Suppressor macrophage treated with lipopolysaccharide for 4 hours (primary cell): ENCODE measurements at regions not wholly inside any gene's neighbourhood (a gene's known extent, or its start where the extent isn't known, plus 50 kb on each side); places are given as distances from the start of the nearest gene placed in this dataset.

Source experiments
- DNase-seq: peaks from one replicate; pipeline ENCODE4 v3.0.0-alpha.2; 2020

- DNase-seq: no peak
Measured at GRCh38 chr13:82947191-82947621, 935.1 kb downstream of the SLITRK1 start.

DNA sequence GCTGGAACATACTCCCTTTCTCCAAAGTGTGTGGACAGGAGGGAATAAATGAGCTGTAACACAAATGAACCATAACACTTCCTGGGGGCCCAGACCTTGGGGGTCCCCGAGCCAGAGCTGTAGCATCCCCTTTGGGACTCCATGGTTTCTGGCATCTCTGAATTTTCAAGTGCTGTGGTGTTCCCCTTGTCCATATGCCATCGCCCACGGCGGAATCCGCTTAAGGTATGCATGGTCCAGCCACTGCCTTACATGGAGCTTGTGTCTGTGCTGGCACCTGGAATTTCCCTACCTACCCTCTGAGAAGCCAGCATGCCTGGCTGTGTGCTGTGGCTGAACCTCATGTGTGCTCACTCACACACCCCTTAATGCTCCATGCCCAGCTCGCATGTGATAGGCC lies 943.6 kb downstream of the SLITRK1 start:
- DNase-seq: no peak

GRCh38 chr13:82934000-82934399 lies 948.3 kb downstream of the SLITRK1 start:
- no peak for DNase-seq

- no peak for DNase-seq
Measured at GRCh38 chr13:82925114-82925513, 957.2 kb downstream of the SLITRK1 start.

- DNase-seq: no peak
Measured at GRCh38 chr13:82917984-82918383, 964.3 kb downstream of the SLITRK1 start.

GRCh38 chr13:82912564-82912963 lies 969.7 kb downstream of the SLITRK1 start:
- DNase-seq: no peak

GRCh38 chr13:82905071-82905470 lies 977.2 kb downstream of the SLITRK1 start:
- no peak for DNase-seq

GRCh38 chr13:82900453-82900852 lies 981.8 kb downstream of the SLITRK1 start:
- DNase-seq: no peak

DNA sequence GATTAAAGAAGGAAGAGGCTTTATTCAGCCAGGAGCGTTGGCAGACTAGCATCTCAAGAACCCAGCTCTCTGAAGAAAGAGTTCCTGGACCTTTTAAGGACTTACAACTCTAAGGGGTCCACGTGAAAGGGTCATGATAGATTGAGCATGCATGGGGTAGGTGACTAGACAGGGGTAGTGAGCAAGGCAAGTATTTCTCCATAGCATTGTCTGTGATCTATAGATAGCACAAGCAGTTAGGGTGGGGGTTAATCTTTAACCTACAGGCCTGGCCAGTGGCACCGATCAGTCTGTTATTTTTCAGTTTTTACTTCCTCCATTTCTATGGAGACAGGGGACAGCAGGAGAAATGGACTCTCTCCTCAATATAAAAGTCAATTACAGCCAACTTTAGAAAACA lies 983.7 kb downstream of the SLITRK1 start:
- no peak for DNase-seq

- DNase-seq: no peak
Measured at GRCh38 chr13:82879921-82880320, 1002.4 kb downstream of the SLITRK1 start.

- DNase-seq: no peak
Measured at GRCh38 chr13:82878536-82878935, 1003.7 kb downstream of the SLITRK1 start.

DNA sequence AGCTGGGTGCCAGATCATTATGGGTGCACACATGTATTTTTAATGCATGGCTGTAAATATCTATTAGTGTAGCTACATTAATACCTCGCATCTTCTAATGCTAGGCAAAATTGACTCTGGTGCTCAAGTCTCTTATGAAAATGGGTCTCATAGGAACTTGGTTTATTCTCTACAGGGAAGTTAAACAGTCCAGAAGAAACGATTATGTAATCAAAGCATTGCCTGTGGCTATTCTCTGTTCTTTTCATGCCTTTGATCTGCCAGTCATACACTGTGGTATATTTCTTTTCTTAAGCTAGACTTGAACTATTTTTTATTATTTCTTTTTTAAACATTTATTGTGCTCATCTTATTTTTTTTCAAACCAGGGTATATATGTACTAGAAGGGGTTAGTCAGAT lies 1015.0 kb downstream of the SLITRK1 start:
- DNase-seq: no peak

DNA sequence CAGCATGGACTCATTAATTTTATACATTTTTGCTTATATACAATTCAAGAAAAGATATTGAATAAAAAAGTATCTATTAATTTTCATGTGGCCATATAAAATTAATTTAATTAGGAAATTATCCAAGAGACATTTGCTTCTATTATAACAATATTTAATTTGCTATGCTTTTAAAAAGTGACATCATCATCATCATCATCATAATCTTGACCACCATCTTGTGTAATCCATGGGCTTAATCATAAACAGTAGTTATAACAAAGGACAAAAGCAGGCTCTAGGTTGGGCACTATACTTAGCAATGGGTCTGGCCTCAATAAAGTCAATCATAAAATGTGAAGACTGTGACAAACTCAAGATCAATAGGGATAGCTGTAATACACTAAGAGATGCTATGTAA lies 1031.6 kb downstream of the SLITRK1 start:
- DNase-seq: no peak

GRCh38 chr13:82848766-82849165 lies 1033.5 kb downstream of the SLITRK1 start:
- DNase-seq: no peak

DNA sequence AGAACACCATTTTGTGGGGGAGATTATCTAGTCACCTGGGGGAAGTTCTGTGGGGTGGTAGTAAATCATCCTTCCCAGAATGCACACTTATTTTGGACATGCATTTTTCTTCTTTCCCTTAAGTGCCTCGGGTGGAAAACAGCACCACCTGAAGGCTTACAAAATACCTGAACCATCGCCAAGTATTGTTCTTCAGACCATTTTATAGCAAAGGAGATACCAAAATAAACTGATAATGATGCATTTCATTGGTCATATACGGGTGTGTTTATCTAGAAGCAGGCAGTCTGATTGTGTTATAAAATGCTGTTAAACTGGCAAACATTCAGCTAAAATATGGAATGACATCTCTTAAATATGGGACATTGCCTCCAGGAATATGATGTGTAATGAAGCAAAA lies 1034.7 kb downstream of the SLITRK1 start:
- DNase-seq: no peak

- DNase-seq: no peak
Measured at GRCh38 chr13:82833923-82834322, 1048.4 kb downstream of the SLITRK1 start.

GRCh38 chr13:82829040-82829439 lies 1053.2 kb downstream of the SLITRK1 start:
- no peak for DNase-seq

DNA sequence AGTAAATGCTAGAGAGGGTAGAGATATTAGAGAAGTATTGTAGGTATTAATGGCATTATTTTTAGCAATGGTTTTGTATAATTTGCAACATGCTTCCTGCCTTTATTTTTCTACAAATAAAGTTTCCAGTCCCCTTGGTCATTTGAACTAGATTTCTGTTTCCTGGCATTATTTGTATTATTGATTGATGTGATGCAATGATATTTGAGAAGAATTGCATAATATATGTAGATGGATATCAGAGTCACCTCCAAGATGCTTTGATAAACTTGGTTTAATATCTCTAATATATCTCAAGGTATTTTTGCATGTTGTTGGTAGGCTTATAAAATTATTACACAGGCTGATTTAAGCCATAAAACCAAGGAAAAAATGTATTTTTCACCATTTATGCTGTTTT lies 1054.5 kb downstream of the SLITRK1 start:
- DNase-seq: no peak

DNA sequence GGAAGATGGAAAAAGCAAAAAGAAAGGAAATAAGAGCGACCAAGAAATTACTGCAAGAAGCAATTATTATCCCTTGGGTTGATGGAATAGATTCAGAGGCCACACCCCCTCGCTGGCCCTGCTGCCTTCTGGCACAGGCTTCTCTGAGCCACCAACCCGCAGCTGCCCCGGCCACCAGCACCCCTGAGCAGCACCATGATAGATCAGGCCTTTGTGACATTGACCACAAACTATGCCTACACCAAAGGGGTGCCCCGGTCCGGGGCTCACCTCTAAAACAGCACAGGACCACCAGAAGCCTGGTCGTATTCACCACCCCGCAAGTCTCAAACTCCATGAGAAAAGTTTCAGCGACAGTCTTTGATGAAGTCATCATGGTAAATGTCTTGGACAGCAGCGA lies 1059.3 kb downstream of the SLITRK1 start:
- DNase-seq: no peak

DNA sequence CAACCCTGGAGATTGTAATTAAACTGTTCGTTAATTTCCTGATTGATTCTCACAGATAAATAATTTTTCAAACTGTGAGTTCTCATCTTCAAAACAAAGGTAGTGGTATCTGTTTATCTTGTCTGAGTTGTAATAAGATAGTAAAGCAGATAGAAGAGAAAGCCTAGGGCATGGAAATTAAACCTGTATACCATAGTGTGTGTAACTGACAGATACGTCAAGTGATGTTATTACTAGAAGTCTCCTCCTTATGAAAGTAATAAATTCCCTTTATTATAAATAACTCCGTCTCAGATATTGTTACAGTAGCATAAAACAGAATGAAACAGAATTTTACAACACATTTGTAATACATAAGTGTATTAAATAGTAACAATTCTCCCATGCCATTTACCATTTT lies 1065.1 kb downstream of the SLITRK1 start:
- no peak for DNase-seq

DNA sequence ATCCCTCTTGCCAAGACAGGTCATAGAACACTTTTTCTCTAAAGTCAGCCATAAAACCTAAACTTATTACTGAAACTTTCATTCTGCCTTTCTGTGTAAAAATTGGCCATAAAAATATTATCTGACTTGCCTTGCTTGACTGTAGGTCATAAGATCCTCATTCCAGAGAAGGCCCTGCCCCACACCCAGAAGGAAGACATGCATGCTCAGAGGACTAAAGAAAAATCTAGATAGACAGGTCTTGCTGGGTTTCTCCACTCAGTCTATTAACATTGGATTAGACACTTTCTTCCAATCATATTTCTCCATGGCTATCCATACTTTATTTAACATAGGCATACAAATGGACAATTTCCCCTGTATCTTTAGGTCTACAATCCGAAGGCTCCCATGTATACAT lies 1066.5 kb downstream of the SLITRK1 start:
- no peak for DNase-seq

DNA sequence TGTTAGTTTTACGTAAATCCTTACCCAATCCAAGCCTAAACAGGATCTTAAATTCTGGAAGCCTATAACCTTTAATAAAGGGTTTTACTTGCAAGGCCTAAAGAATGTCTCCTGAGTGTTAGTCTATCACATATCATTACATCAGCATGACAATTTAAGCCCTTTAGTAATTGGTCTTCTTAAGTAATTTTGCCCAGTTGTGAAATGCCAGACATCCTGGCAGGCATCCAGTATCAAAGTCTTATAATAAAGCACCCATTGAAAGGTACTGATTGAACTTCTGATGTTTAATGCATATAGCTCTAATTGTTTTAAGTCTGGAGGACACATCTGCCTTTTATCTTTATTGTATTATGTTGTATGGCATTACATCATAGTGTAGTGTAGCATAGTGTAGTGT lies 1078.9 kb downstream of the SLITRK1 start:
- DNase-seq: no peak

DNA sequence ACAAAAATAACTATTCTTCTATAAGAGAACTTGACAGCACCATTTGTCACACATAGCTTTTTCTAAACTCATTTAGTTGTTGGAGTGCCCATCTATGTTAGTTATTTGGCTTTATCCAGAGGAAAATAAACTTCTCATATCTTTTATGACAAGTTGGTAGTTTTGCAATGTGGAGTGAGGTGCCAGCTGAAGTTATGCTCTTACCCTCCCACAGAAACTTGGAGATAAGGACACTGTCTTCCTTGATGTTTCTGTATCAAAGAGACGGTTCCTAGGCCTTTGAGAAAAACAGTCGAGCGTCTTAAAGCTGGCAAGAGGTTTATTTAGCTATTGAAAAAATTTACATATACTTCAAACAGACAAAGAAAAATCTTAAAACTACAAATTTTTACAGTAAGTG lies 1079.7 kb downstream of the SLITRK1 start:
- no peak for DNase-seq

DNA sequence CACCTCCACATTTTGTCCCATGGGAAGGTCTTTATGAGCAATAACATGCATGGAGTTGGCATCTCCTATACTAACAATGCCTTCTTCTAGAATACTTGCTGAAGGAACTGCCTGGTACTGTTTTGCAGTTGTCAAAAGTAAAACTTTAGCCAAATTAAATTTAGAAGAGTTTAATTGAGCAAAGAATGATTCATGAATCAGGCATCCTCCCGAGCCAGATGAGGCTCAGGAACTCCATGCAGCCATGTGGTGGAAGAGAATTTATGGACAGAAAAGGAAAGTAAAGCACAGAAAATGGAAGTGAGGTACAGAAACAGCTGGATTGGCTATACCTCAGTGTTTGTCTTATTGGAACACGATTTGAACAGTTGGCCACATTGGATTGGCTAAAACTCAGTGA lies 1081.9 kb downstream of the SLITRK1 start:
- no peak for DNase-seq

GRCh38 chr13:82797876-82798275 lies 1084.4 kb downstream of the SLITRK1 start:
- no peak for DNase-seq

- DNase-seq: no peak
Measured at GRCh38 chr13:82791035-82791434, 1091.2 kb downstream of the SLITRK1 start.
